ENCODE measurements at regions not wholly inside any gene's neighbourhood (a gene's known extent, or its start where the extent isn't known, plus 50 kb on each side); places are given as distances from the start of the nearest gene placed in this dataset.
"Not testable (repeated sequence)": the region's sequence is repeated elsewhere in the genome, so short reads cannot be mapped to it uniquely, and the experiment has no call there.

GRCh38 chr6:144530118-144530517 is 245.0 kb downstream of the UTRN start:
- no peak for DNase-seq (ENCODE audit: low read depth)

DNA sequence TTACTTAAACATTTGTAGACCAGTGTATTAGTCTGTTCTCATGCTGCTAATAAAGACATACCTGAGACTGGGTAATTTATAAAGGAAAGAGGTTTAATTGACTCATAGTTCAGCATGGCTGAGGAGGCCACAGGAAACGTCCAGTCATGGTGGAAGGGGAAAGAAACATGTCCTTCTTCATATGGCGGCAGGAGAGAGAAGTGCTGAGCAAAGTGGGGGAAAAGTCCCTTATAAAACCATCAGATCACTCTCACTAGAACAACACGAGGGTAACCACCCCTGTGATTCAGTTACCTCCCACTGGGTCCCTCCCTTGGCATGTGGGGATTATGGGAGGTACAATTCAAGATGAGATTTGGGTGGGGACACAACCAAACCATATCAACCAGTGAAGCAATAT is 247.1 kb downstream of the UTRN start:
- not testable (repeated sequence) for DNase-seq (ENCODE audit: low read depth)

GRCh38 chr6:144534180-144534579 is 249.0 kb downstream of the UTRN start:
- no peak for DNase-seq (ENCODE audit: low read depth)

- DNase-seq (ENCODE audit: low read depth): no peak
Measured at GRCh38 chr6:144535630-144536029, 250.5 kb downstream of the UTRN start.

- DNase-seq (ENCODE audit: low read depth): no peak
Measured at GRCh38 chr6:144536079-144536478, 250.9 kb downstream of the UTRN start.

DNA sequence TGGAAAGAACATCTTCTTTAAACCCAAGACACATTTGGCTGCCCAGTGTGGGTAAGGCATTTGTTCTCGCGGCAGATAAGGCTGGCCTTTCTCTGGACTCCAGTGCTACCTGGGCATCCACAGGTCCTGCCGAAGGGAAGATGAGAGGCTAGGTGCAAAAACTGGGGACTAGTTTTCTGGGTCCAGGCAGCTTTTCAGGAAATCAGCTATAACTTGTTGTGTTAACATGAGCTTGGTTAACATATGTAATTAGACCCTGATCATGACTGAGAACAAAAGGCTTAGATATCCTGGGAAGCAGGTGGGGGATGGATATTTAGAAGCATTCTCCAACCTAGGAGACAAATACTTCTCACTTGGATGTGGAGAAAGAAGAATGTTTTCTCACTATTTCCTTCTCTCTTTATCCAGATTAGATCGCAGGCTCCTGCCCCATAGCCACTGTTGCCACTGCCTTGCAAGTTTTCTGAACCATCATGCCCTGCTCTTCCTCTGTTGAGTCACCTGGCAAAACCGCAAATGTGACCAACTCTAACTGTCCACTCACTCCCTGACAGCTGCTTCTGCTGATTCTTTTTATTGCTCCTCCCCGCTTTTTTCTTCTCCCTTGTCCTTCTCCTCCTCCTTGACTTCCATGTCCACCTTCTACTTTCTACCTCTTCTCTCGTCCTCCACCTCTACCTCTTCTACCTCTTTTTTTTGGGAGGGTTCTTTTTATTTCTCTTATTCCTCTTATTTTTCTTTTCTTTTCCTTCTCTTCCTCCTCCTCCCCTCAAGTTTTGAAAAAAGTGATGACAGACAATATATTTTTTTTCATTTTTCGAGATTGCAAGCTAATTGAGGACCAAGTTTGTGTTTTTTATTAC is 258.1 kb downstream of the UTRN start:
- peak; percentile 91 for DNase-seq (ENCODE audit: low read depth)

DNA sequence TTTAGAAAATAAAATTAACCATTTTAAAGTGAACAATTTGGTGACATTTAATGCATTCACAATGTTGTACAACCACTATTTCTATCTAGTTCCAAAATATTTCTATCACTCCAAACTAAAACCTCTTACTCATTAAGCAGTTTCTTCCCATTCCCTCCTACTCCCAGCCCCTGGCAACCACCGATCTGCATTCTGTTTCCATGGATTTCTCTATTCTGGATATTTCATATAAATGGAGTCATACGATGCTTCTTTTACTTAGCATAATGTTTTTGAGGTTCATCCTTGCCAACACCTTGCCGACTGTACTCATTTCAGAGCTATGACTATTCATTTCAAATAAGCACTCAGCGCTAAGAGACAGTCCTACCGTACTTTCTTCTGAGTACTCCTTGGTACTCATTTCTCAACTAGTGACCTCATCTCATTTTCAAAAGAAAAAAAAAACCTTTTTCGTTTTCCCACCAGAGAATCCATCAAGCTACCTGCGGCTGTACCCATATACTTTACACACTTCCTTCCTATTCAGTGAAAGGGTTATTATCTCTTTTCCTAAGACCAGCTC is 259.2 kb downstream of the UTRN start:
- DNase-seq (ENCODE audit: low read depth): no peak

GRCh38 chr6:144546807-144547206 is 261.7 kb downstream of the UTRN start:
- DNase-seq (ENCODE audit: low read depth): no peak

GRCh38 chr6:144547409-144547808 is 262.3 kb downstream of the UTRN start:
- no peak for DNase-seq (ENCODE audit: low read depth)

DNA sequence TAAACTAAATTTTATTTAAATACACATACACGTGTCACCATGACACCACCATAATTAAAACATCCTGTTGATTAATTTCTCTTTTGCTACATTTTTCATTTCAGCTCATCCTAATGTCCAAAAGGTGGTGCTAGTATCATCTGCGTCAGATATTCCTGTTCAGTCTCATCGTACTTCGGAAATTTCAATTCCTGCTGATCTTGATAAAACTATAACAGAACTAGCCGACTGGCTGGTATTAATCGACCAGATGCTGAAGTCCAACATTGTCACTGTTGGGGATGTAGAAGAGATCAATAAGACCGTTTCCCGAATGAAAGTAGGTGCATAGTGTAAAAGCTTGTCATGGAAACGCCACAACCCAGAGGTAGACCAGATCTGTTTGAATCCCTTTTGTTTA is 263.4 kb downstream of the UTRN start:
- no peak for DNase-seq (ENCODE audit: low read depth)

GRCh38 chr6:144549837-144550747 is 265.0 kb downstream of the UTRN start:
- no peak for DNase-seq (ENCODE audit: low read depth)

- DNase-seq (ENCODE audit: low read depth): no peak
Measured at GRCh38 chr6:144551339-144551738, 266.2 kb downstream of the UTRN start.

DNA sequence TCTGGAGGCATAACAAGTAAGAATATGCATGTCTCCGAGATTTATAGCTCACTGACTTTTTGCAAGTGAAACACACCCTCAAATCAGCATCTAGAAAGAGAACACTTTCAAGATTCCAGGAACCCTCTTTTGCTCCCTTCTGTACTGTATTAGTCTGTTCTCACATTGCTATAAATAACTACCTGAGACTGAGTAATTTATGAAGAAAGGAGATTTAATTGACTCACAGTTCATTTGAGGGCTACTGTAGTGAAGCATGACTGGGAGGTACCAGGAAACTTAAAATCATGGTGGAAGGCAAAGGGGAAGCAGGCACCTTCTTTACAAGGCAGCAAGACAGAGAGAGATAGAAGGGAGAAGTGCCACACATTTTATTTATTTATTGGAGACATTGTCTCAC is 269.9 kb downstream of the UTRN start:
- no peak for DNase-seq (ENCODE audit: low read depth)

GRCh38 chr6:144559865-144560593 is 274.9 kb downstream of the UTRN start:
- no peak for DNase-seq (ENCODE audit: low read depth)

DNA sequence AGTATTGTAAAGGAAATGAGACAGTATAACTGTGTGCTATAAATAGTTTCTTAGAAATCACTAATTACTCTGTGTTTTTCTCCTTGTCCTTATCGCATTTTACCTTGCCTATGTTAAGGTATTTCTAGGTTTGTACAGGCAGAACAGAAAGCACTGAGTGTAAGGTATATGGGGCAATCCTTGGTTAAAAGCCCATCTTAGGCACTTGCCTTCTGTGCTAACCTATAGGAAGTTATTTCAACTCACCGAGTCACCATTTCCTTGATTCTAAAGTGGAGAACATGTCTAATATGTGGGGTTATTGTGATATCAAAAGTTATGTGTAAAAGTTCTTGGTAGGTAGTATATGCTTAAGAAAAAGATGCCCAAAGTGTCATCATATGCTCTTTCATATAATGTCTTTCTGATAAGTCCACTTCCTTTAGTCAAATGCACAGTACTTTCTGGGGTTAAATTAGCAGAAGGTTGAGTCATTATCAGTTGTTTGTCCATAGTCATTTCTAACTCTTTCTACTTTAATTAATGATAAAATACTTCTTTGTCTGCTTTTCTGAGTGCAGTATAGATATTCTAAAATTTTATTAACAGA is 276.4 kb downstream of the UTRN start:
- no peak for DNase-seq (ENCODE audit: low read depth)

DNA sequence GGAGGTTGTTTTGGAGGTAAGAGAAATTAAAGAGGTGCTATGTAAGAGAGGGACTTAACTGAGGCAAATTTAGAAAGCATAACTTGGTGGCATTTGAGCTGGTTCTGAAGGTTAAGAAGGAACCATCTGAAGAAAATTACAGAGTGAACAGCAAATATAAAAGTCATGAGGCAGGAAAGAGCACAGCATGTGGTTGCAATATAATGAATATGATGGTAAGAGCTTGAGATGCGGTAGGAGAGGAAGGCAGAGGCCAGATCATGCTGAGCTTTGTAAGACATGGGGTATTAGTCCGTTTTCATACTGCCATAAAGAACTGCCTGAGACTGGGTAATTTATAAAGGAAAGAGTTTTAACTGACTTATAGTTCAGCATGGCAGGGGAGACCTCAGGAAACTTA is 279.1 kb downstream of the UTRN start:
- no peak for DNase-seq (ENCODE audit: low read depth)

DNA sequence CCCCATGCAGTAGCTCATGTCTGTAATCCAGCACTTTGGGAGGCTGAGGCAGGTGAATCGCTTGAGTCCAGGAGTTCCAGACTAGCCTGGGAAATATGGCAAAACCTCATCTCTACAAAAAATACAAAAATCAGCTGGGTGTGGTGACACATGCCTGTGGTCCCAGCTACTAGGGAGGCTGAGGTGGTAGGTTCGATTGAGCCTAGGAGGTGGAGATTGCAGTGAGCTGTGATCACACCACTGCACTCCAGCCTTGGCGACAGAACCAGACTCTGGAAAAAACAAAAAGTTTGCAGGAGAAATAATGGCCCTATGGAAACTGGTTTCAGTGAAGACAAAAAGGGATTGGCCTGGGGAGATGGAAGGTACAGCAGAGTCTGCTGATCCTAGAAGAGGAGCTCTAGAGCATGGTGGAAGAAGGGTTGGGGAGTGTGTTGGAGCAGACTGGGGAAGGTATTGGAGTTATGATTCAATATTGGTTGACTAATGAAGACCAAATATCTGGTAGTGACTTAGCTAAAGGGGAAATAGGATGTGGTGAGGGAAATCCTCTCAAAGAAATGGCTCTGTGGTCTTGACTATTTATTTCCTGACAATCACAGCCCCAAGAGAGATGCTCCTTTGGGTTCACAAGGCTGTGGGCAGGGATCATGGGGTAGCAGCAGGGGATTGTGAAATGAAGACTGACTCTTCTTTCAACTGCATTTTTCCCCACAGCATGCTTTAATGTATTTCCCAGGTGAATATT is 281.9 kb downstream of the UTRN start:
- peak; percentile 67 for DNase-seq (ENCODE audit: low read depth)

DNA sequence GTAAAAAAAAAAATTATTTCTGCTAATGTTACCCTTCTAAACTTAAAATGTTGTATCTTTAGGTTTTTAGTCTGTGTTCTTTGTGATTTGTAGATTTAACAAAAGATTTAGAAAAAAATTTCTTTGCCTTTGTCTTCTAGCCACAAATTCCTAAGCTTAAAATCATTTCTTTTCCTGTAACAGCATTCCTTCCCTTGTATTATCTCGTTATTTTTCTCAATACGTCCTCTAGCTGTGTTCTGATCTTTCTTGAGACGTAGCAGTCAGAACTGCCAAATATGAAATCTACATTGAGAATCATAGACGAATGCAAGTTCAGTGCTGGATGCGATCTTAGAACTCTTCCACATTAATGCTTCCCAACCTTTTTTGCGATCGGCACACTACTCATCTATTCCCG is 283.1 kb downstream of the UTRN start:
- DNase-seq (ENCODE audit: low read depth): no peak

GRCh38 chr6:144572541-144572940 is 287.4 kb downstream of the UTRN start:
- not testable (repeated sequence) for DNase-seq (ENCODE audit: low read depth)

DNA sequence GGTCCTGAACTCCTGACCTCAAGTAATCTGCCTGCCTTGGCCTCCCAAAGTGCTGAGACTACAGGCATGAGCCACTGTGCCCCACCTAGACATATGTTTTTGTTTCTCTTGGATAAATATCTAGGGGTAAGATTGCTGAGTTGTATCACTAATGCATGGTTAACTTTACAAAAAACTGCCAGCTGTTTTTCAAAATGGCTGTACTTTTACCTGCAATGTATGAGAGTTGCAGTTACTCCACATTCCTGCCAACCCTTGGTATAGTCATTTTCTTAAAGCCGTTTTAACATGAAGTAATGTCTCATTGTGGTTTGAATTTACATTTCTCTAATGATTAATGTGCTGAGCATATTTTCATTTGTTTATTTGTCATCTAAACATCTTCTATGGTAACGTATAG is 289.7 kb downstream of the UTRN start:
- no peak for DNase-seq (ENCODE audit: low read depth)

All from HT1080 (cell line).